ENCODE measurements at regions not wholly inside any gene's neighbourhood (a gene's known extent, or its start where the extent isn't known, plus 50 kb on each side); places are given as distances from the start of the nearest gene placed in this dataset.

DNA sequence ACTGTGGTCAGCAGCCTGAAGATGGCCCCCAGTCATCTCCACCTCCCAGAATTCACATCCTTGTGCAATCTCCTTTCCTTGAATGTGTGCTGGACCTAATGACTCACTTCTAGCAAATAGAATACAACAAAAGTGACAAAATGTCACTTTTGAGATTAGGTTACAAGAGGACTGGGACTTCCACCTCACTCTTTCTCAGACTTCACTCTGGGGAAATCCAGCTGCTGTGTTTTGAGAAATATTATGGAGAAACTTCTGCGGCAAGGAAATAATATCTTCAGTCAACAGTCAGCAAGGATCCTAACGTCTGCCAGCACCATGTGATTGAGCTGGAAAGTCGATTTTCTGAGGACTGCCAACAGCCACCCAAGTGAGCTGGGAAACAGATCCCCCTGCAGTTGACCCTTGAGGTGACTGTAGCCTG is 70.5 kb upstream of the GADD45A start:
- DNase-seq (ENCODE audit: low read depth, low spot score), result no peak

DNA sequence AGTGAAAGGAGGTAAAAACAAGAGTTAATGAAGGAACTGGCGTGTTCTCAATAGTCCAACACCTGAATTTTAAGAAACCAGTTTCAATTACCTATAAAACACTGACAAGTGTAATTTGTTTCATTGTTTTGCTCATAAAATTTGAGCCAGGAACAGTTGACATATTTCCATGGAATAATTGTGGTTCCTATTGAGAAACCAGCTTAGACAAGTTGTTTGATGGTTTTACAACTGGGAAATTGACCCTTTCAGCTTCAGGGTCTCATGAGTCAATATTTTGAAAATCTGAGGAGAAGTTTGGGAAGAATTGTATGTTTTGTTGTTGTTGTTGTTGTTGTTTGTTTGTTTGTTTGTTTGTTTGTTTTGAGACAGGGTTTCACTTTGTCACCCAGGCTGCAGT is 69.1 kb upstream of the GADD45A start:
- no peak for DNase-seq (ENCODE audit: low read depth, low spot score)

DNA sequence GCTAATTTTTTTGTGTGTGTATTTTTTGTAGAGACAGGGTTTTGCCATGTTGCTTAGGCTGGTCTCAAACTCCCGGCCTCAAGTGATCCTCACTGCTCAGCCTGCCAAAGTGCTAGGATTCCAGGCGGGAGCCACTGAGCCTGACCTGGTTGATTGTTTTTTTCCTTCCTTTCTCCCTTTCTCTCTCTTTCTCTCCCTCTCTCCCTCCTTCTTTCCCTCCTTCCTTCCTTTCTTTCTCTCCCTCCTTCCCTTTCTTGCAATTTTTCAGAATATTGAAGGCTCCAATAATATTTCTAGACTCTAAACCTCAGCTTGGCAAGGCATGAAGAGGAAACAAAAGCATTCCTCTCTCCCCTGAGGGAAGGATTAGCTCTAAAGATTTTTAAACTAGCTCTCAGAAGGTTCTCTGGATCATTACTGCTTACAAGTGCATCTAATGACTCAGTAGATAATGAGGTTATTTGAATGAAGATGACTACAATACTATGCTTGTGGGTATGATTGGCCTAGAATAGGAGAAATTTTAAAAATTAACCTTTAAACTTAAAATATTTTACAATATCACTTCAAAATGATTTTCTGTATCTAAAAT is 68.5 kb upstream of the GADD45A start:
- no peak for DNase-seq (ENCODE audit: low read depth, low spot score)

DNA sequence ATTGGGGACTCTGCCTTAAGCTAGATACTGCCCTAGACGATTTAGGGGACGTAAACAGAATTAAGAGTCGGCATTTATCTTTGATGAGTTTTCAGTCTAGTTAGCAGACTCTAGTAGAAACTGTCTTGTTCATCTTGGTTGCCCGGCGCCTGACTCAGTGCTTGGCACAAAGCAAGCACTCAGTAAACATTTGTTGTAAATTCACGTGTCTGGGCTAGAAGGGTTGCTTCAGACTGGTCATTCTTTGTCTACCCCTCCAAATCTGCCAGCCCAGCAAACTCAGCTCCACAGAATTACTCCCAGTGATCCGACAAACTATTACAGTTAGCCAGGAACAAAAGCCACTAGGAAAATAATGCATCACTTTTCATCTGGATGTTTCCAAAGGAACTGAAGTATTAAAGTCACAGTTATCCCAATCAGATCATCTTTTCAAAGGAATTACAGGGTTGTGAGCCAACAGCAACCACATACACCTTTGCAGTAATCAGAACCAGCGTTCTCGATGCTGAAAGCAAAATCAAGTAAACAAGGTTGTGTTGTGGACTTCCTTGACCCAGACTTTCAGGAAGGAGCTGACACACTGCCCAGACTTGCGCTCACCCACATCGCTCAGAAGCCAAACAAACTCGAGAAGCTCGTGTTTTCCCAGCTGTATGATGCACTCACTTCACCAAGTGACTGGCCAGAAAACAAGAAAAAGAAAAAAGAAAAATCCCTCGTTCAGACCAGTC is 66.5 kb upstream of the GADD45A start:
- DNase-seq (ENCODE audit: low read depth, low spot score), result peak; percentile 82

DNA sequence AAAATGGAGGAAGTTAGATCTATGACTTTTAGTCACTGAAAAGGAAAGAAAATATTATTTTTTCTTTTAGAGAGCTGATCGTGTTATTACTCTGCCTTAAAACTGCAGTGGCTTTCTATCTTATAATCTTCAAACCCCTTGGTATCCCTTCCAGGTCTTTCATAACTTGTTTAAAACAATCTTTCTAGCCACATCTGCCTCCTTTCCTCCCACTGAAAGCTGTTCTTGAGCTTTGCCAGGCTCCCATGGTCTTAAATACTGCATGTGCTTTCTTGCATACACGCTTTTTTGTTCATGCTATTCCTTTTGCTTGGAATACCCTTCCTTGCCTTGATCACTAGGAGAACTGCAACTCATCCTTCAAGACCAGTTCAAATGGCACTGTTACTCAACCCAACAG is 65.9 kb upstream of the GADD45A start:
- DNase-seq (ENCODE audit: low read depth, low spot score), result no peak

DNA sequence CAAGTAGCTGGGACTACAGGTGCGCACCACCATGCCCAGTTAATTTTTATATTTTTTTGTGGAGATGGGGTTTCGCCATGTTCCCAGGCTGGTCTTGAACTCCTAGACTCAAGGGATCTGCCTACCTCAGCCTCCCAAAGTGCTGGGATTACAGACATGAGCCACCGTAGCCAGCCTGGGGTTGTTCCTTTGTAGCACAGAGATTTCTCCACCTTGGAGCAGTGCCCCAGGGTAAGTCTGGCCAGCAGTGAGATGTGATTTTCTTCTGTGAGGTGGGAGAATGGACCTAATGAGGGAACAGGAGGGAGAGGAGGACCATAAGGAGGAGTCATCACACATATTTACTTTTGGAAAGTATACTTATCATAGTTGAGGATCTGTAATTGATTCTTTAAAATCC is 61.1 kb upstream of the GADD45A start:
- no peak for DNase-seq (ENCODE audit: low read depth, low spot score)

DNA sequence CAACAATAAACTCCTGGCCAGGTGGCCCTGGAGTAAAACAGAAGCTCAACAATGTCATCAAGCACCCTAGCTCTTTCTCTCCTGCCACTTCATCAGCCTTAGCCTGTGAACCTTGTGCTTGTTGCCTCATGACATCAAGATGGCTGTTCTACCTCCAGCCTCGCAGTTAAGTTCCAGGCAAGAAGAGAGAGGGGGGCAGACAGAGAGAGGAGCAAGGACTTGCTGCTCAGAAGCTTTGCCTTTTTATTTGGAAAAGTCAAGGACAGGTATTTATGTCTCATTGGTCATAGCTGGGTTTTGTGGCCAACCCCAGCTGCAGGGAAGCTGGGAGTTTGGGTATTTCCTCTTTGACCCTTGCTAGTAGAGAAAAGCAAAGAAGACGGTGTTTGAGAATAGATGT is 60.3 kb upstream of the GADD45A start:
- DNase-seq (ENCODE audit: low read depth, low spot score), result no peak

DNA sequence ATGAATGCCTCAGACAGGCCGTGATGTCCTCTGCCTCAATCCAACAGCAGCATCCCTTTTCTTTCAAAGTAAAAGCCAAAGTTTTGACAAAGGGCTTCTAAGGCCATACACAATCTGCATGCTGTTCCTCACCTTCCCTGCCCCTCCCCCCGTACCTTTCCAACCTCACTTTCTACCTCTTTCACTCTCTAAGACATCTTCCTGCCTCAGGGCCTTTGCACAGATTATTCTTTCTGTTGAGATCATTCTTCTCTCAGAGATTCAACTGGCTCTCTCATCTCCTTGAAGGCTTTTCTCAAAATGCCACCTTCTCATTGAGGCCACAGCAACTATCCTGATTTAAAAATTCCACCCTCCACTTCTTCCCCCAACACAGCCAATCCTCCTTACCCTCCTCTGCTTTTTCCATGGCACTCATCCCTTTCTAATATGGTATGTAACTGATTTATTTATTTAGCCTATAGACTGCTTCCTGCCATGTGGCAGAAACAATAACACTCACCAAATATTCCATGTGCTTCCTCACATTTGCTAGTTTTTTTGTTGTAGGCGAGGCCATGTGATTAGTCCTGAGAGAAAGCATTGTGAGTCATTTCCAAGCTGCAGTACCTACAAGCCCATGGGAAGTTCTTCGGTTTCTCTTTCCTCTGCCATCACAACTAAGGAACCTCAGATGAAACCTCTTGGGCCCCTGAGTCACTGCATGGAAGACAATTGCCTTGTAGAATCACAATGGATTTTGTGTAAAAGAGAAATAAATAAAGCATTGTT is 58.7 kb upstream of the GADD45A start:
- DNase-seq (ENCODE audit: low read depth, low spot score), result peak; percentile 39

DNA sequence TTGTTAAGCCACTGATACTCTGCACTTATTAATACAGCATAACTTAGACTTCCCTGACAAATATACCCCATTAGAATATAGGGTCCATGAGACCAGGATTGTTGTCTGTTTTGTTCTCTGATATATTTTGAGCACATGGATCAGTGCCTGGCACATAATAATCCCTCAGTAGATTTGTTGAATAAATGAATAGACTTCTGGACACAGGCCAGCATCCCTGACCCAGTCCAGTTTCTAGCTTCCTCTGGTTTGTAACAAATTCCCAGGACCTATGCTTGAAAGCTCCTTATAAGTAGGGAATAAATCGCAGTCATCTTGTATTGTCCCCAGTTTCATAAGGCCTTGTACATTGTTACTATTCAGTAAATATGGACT is 58.2 kb upstream of the GADD45A start:
- DNase-seq (ENCODE audit: low read depth, low spot score), result no peak

DNA sequence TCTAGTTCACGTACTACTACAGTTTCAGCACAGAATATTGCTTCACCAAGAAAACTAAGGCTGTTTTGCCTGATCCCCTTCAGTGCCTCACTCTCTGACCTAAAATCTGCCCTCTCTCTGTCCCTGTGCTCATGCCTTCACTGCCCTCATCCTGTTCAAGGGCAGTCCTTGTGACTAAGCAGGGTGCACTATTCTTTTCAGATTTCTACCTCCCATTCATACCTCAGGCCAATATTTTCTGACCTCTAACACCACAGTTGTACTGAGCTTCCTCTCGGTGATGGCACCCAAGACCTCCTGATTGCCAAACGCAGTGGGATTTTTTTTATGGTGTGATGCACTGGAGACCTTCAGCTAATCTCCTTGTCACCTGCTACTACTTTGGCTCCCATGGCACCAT is 57.7 kb upstream of the GADD45A start:
- no peak for DNase-seq (ENCODE audit: low read depth, low spot score)

DNA sequence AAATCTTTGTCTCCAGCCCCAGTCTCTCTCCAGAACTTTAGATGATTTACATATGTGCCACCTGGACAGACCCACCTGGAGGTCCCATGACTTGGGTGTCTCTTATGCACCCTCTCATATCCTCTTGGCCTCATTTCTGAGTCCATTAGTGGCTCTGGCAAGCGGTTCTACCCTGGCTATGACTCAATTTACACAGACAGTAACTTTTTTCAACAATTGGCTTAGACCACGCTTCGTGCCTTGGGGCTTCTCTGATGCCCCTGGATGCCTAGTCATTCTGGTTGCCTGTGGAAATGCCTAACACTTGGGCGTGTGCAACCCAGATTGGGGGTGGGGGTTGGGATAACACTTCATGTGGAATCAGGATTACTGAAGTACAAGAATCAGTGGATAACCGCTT is 57.1 kb upstream of the GADD45A start:
- no peak for DNase-seq (ENCODE audit: low read depth, low spot score)

DNA sequence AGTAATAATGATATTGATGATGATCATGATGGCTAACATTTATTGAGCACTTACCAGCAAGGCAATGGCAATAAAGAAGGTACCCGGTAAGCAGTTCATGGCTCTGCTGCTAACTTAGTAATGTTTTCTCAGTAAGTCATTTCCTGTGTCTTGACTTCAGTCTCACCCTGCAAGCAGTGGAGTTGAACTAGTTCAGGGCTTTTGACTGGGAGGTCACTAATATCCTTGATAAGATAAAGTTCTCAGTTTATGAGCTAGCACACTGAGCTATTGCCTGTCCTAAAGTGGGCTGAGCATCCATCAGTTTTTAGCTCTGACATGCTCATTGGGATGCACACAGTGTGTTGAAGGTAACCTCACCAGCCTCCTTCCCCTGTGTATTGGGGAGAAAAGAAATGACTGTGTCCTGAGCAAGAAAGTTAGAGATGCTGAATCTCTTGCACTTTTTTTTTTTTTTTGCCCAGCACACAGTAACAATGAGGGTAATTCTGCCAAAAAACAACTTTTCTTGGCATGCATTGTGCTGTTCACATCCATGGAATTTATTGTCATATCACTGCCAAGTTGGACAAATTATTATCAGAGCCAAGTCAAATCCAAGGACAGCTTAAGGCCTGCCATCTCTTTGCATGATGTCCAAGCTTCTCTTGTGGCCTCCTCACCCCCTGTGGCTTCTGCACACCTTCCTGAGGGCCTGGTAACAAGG is 55.5 kb upstream of the GADD45A start:
- DNase-seq (ENCODE audit: low read depth, low spot score), result no peak

DNA sequence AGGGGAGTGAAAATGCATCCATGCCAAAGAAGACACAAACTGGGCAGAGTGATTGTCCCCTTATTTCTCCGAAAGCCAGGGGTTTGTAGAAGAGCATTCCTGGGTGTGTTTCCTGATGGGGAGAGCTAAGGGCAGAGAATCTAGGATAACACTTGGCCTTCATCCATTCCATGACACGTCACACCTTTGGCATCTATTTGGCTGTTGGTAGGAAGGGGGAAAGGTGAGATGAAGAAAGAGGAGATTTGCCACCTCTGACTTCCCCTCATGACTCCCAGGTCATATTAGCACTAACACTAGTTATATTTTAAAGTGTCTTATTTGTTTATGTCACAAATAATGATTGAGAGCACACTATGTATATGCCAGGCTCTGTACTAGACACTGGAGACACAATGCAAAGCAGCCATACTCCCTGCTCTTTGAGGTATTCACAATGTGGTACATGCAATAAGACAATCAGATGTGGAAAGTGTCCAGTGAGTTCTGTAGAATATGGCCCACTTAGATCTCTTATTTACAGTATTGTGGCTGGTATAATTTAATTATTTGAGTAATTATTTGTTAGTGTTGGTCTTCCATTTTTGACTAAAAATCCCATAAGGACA is 54.5 kb upstream of the GADD45A start:
- no peak for DNase-seq (ENCODE audit: low read depth, low spot score)

DNA sequence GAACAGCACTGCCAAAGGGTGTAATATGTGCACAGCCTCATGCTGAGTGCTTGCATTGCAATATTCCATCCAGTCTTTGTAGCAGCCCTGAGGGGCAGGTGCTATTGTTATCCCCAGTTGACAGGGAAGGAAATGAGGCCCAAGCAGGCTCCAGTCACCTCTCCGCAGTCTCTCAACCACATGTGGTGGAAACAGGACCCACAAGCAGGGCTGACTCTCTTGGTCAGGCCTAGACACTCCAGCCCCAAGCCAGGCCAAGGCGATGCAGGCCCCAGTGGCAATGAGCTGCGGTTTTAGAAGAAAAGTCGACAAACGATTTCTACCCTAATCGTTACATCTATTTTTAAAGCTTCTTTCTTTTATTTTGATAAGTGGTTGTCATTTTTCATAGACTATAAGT is 52.6 kb upstream of the GADD45A start:
- DNase-seq (ENCODE audit: low read depth, low spot score), result no peak

DNA sequence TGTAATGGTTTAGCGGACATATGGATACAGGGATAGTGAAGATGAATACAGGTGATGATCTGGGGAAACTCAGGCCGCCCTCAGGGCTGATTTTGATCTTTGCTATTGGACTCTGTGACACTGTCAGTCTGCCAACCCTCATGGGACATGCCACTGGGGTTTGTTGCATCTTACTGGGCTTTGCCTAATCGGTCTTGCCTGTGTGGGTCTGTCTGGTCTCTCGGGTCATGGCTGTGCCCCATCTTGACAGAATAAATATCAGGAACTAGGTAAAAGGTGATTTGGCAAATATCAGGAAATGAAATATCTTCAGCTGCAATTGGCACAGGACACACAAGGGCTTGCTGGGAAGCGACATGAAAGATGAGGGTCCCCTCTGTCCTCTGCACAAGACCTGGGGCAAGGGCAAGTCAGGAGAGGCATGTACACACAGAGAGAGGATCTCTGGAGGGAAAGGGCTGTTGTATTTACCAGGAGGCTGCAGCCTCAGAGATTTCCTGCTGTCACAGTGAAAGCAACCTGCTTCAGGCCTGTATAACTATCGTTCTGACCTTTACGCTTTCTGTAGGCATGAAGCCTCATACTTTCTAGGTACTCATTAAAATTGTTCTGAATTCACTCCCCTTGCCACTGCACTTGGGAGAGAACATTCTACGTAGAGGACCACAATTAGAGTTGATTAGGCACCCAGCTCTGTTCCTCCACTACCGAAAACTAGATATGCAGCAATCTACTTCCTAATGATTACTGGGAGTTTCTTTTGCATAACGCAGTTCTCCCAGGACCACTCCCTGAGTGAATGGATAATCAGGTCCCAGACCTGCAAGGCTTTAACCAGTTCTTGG is 52.0 kb upstream of the GADD45A start:
- no peak for DNase-seq (ENCODE audit: low read depth, low spot score)

DNA sequence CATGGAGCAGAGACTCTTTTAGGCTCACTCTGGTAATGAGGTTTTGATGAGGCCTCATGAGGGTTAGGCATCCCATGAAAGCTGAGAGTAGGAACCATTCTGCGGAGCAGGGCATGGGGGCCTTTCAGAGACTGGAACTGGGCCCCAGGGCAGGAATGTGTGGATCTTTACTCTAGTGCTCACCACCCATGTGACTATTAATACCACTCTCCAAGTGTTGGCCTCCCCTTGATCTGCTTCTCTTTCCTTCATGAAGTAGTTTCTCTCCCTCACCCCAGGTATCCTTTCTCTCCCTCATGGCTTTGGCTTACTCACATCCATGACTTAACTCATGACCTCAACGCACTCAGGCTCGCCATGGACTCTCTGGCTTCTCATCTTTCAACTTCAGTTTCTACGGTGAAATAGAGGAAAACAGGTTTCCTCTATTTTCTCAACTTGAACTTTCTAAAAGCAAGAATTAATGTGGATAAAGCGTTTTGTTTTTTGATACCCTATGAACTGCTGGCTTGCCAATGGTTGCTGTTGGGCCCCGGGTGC is 50.5 kb upstream of the GADD45A start:
- no peak for DNase-seq (ENCODE audit: low read depth, low spot score)

DNA sequence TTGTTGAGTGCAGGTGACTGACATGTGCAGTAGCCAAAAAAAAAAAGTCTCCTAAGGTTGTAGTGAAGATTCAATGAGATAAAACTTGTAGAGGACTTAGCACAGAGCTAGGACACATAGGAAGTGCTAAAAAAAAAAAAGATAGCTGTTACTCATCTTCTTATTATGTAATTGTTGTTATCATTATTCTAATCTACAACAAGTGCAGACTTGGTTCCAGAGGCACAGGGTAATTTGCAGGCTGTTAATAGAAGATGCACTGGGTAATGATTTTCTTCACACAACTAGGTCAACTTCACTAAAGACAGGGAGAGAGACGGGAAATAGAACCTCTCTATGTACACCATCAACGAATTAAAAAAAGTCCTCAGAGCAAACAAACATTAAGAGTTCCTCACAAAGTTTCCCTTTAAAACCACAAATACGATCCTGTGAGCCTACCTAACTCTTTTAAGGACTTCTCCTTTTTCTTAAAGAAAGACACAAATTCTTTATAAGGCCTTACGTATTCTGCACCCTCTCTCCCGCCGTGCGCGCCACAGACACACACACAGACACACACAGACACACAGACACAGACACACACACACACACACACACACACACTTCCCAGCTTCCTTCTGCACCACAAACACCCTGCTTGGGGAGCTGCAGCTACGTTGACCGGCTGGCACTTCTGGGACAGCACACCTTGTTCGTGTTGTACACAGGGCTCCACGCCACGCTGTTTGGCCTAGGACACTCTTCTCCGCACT is 49.8 kb upstream of the GADD45A start:
- no peak for DNase-seq (ENCODE audit: low read depth, low spot score)
